Naive thymus-derived CD4-positive, alpha-beta T cell (primary cell): ENCODE measurements at regions not wholly inside any gene's neighbourhood (a gene's known extent, or its start where the extent isn't known, plus 50 kb on each side); places are given as distances from the start of the nearest gene placed in this dataset.

Experiments used
- ATAC-seq: fragments of 150-1000 bp; cut with Tn5 transposase; 2 replicates; pipeline ENCODE4 v1.10.0; 2021; ENCODE audit warnings: mild to moderate bottlenecking, moderate library complexity
- CTCF ChIA-PET: fragments of 350-600 bp; sonication (Branson Sonifier 250); formaldehyde crosslinking; loops from one replicate; lab custom pipeline; 2021; ENCODE audit warnings: antibody characterized with exemption; lab: Charles Lee
- POLR2A ChIA-PET: fragments of 350-600 bp; sonication (Branson Sonifier 250); formaldehyde crosslinking; loops from one replicate; lab custom pipeline; 2021; ENCODE audit warnings: antibody characterized with exemption, inconsistent platforms; lab: Charles Lee
- DNase-seq, 9 donors: peaks; one replicate each; pipeline versions ENCODE4 v3.0.0 to v3.0.0-alpha.2; 2020 to 2022; ENCODE audit warnings: mixed read lengths in 1 of 9
- H3K27ac ChIP-seq: one replicate; pipeline ENCODE4 v1.7.0; 2013; ENCODE audit warnings: mild to moderate bottlenecking, low read depth, low read length, moderate library complexity
- H3K27me3 ChIP-seq, 2 donors: one replicate each; pipeline ENCODE4 v1.7.0; 2013; ENCODE audit warnings: low read length in 2 of 2, mild to moderate bottlenecking in 2 of 2, moderate library complexity in 2 of 2; ENCODE audit not compliant: control insufficient read depth in 2 of 2, insufficient read depth in 2 of 2
- H3K36me3 ChIP-seq, 3 experiments: 1 replicate in 2 of 3; 2 replicates in 1 of 3; pipeline ENCODE4 v1.7.0; 2013; ENCODE audit warnings: low read length in 3 of 3, mild to moderate bottlenecking in 3 of 3, moderate library complexity in 1 of 3; ENCODE audit not compliant: insufficient read depth in 3 of 3, control insufficient read depth in 2 of 3
- H3K4me1 ChIP-seq, 2 donors: one replicate each; pipeline ENCODE4 v1.7.0; 2013; ENCODE audit warnings: low read length in 2 of 2, mild to moderate bottlenecking in 2 of 2, moderate library complexity in 1 of 2; ENCODE audit not compliant: control insufficient read depth in 2 of 2, insufficient read depth in 2 of 2
- H3K4me3 ChIP-seq: 2 replicates; pipeline ENCODE4 v1.7.0; 2013; ENCODE audit warnings: mild to moderate bottlenecking, low read length
- H3K9me3 ChIP-seq, 3 experiments: 1 replicate in 2 of 3; 2 replicates in 1 of 3; pipeline ENCODE4 v1.7.0; 2013; ENCODE audit warnings: low read length in 3 of 3; ENCODE audit not compliant: control insufficient read depth in 2 of 3
- H3K27ac Mint-ChIP-seq, 9 donors: one replicate each; pipeline ENCODE4 v1.8.0; 2020 to 2022; ENCODE audit warnings: mixed read lengths in 9 of 9, mild to moderate bottlenecking in 8 of 9, moderate library complexity in 5 of 9, inconsistent platforms in 2 of 9
- H3K27me3 Mint-ChIP-seq, 5 donors: one replicate each; pipeline ENCODE4 v1.8.0; 2021 to 2022; ENCODE audit warnings: mixed read lengths in 5 of 5, mild to moderate bottlenecking in 1 of 5
- H3K36me3 Mint-ChIP-seq, 5 donors: one replicate each; pipeline ENCODE4 v1.8.0; 2020 to 2022; ENCODE audit warnings: mixed read lengths in 5 of 5, mild to moderate bottlenecking in 3 of 5, inconsistent platforms in 1 of 5
- H3K4me1 Mint-ChIP-seq, 7 donors: one replicate each; pipeline ENCODE4 v1.8.0; 2020 to 2022; ENCODE audit warnings: mixed read lengths in 7 of 7, mild to moderate bottlenecking in 3 of 7, inconsistent platforms in 1 of 7
- H3K4me3 Mint-ChIP-seq, 10 donors: one replicate each; pipeline ENCODE4 v1.8.0; 2020 to 2022; ENCODE audit warnings: mild to moderate bottlenecking in 10 of 10, mixed read lengths in 10 of 10, moderate library complexity in 6 of 10, inconsistent platforms in 2 of 10
- H3K9me3 Mint-ChIP-seq, 11 donors: one replicate each; pipeline ENCODE4 v1.8.0; 2020 to 2022; ENCODE audit warnings: mixed read lengths in 11 of 11, mild to moderate bottlenecking in 4 of 11, inconsistent platforms in 1 of 11, moderate library complexity in 1 of 11
- intact Hi-C, 2 donors: fragments of 100-400 bp; cut with micrococcal nuclease; formaldehyde crosslinking; loops; one replicate each; pipeline ENCODE4 v1.15.1; 2023

- POLR2A ChIA-PET, result no interaction called here
- H3K27ac Mint-ChIP-seq, result no peak overlapping the region
- peaks cover 0 to 12% (median 0%) of the 10 kb centered on the region in 5 donors for H3K27me3 Mint-ChIP-seq
- ATAC-seq (no peak), DNase-seq (no peak)
- Histone ChIP-seq H3K36me3 (no peaks in the 10 kb centered on the region), H3K27me3 (no peaks in the 10 kb centered on the region), H3K4me1 (no peaks in the 10 kb centered on the region), H3K4me3 (no peak overlapping the region), H3K9me3 (peaks cover 0 to 9% (median 0%) of the 10 kb centered on the region in 3 experiments), H3K27ac (no peak overlapping the region)
- CTCF ChIA-PET, result no interaction called here
- H3K4me1 Mint-ChIP-seq, result no peaks in the 10 kb centered on the region
- intact Hi-C loops, result no loop called here
- no peak overlapping the region for H3K4me3 Mint-ChIP-seq
- H3K9me3 Mint-ChIP-seq, result peaks cover 10 to 35% (median 24%) of the 10 kb centered on the region in 11 donors
- H3K36me3 Mint-ChIP-seq, result no peaks in the 10 kb centered on the region
These were observed 828.3 kb upstream of the TMEM132C start for GRCh38 chr12:127438512-127439244.

GRCh38 chr12:127445581-127446139 lies 821.3 kb upstream of the TMEM132C start:
- H3K27ac Mint-ChIP-seq, result no peak overlapping the region
- H3K27ac ChIP-seq, result no peak overlapping the region
- H3K4me3 Mint-ChIP-seq, result no peak overlapping the region
- CTCF ChIA-PET, result no interaction called here
- H3K27me3 Mint-ChIP-seq, result peaks cover 0 to 8% (median 0%) of the 10 kb centered on the region in 5 donors
- no peaks in the 10 kb centered on the region for H3K9me3 ChIP-seq
- H3K4me1 ChIP-seq, result no peaks in the 10 kb centered on the region
- H3K4me1 Mint-ChIP-seq, result no peaks in the 10 kb centered on the region
- no peaks in the 10 kb centered on the region for H3K36me3 ChIP-seq
- H3K27me3 ChIP-seq, result no peaks in the 10 kb centered on the region
- peaks cover 4 to 28% (median 13%) of the 10 kb centered on the region in 11 donors for H3K9me3 Mint-ChIP-seq
- intact Hi-C loops, result no loop called here
- H3K36me3 Mint-ChIP-seq, result no peaks in the 10 kb centered on the region
- POLR2A ChIA-PET, result no interaction called here
- ATAC-seq (no peak), DNase-seq (no peak)
- H3K4me3 ChIP-seq, result no peak overlapping the region

DNA sequence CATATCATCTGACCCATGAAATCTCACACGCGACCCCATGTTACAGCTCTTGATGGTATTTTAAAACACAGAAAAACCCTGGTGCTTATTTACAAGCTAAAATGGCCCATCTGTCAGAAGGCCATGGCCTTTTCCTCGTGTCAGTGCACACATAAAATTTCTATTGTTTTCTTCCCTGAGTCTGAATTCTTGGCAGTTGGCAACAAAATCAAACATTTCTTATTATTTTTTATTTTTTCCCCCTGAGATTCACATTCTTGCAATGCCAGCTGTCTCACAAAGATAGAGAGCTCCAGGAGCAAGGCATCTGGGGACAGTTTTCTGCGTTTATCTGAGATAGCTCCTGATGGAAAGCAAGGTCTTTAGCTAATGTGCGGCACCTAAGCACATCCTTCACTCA lies 818.1 kb upstream of the TMEM132C start:
- H3K9me3 Mint-ChIP-seq, result peaks cover under 1 to 11% (median 5%) of the 10 kb centered on the region in 11 donors
- H3K9me3 ChIP-seq, result no peaks in the 10 kb centered on the region
- intact Hi-C loops, result no loop called here
- no peaks in the 10 kb centered on the region for H3K4me1 Mint-ChIP-seq
- H3K27me3 ChIP-seq, result no peaks in the 10 kb centered on the region
- no peak overlapping the region for H3K27ac ChIP-seq
- ChIA-PET CTCF (no interaction called here), POLR2A (no interaction called here)
- H3K36me3 Mint-ChIP-seq, result no peaks in the 10 kb centered on the region
- peaks cover 4 to 21% (median 9%) of the 10 kb centered on the region in 5 donors for H3K27me3 Mint-ChIP-seq
- DNase-seq, result no peak
- no peak overlapping the region for H3K27ac Mint-ChIP-seq
- ATAC-seq, result no peak
- H3K4me1 ChIP-seq, result no peaks in the 10 kb centered on the region
- H3K4me3 Mint-ChIP-seq, result no peak overlapping the region
- no peaks in the 10 kb centered on the region for H3K36me3 ChIP-seq
- H3K4me3 ChIP-seq, result no peak overlapping the region

DNA sequence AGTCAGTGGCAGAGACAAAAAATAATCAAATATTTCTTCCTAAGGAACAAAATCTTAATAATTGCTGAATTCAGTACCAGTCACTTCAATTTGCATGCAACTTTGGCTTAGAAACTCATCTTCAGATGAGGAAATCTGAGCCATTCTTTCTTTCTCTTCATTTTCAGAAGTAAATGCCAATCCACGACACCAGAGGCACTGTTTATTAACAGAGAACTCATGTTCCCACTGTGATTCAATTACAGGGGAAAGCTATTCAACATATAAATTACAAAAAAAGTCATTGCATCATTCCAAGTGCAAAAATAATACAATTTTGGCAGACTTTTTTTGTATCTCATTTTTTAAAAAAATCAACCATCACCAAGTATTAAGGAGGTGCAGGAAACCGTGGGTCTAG lies 816.1 kb upstream of the TMEM132C start:
- no peaks in the 10 kb centered on the region for H3K4me1 Mint-ChIP-seq
- intact Hi-C loops, result no loop called here
- no peak overlapping the region for H3K4me3 ChIP-seq
- H3K9me3 ChIP-seq, result no peaks in the 10 kb centered on the region
- H3K4me1 ChIP-seq, result no peaks in the 10 kb centered on the region
- H3K27me3 Mint-ChIP-seq, result peaks cover 16 to 34% (median 21%) of the 10 kb centered on the region in 5 donors
- no peaks in the 10 kb centered on the region for H3K27me3 ChIP-seq
- CTCF ChIA-PET, result no interaction called here
- peaks cover 0 to 13% (median 5%) of the 10 kb centered on the region in 11 donors for H3K9me3 Mint-ChIP-seq
- H3K27ac Mint-ChIP-seq, result no peak overlapping the region
- DNase-seq (no peak), ATAC-seq (no peak)
- no peak overlapping the region for H3K27ac ChIP-seq
- H3K4me3 Mint-ChIP-seq, result no peak overlapping the region
- POLR2A ChIA-PET, result no interaction called here
- no peaks in the 10 kb centered on the region for H3K36me3 ChIP-seq
- H3K36me3 Mint-ChIP-seq, result peaks cover 0 to 5% (median 0%) of the 10 kb centered on the region in 5 donors

DNA sequence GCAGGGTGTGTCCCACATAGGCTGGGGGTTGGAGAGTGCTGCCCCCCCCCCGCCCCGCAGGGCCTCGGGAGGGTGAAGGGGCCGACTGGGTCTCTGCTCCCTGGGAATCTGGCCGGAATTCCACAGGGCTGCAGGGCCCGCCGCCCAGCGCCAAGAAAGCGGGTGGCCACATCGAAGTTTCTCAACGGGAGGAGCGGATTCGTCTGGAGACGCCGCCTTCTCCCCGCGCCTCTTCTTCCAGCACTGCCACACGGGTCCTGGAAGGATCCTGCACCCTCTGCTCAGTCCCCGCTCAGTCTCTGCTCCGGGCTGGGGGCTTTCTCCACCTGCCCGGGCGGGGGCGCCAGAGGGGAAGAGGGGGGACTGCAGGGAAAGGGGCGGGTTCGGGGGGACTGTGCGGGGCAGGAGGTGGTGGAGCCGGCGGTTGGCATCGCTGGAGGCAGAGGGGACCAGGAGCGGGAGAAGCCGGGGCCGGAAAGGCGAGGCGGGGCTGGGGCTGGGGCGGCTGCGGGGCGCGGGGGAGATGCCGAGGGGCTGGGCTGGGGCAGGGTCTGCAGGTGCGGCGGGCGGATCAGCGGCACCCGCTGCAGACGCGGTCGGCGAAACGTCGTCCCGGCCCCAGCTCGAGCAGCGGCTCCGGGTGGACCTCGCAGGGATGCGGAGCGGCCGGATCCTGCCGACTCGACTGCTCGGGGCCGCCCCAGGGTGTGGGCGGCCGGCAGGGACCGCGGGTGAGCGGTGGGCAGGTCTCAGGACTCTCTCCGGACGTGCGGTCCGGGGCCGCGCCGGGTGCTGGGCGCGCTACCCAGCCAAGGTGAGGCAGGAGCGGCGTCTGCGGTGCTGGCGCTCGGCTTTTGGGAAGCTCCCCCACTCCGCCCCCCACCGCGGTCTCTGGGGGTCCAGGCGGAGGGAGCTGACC lies 811.4 kb upstream of the TMEM132C start:
- no peak overlapping the region for H3K27ac ChIP-seq
- Mint-ChIP-seq H3K27me3 (peaks cover 30 to 50% (median 46%) of the 10 kb centered on the region in 5 donors), H3K4me1 (no peaks in the 10 kb centered on the region), H3K27ac (no peak overlapping the region), H3K9me3 (peaks cover 0 to 15% (median 5%) of the 10 kb centered on the region in 11 donors), H3K4me3 (no peak overlapping the region), H3K36me3 (peaks cover 0 to 5% (median 0%) of the 10 kb centered on the region in 5 donors)
- no peaks in the 10 kb centered on the region for H3K36me3 ChIP-seq
- no peaks in the 10 kb centered on the region for H3K4me1 ChIP-seq
- CTCF ChIA-PET, result no interaction called here
- H3K9me3 ChIP-seq, result no peaks in the 10 kb centered on the region
- H3K4me3 ChIP-seq, result no peak overlapping the region
- POLR2A ChIA-PET, result no interaction called here
- DNase-seq (no peak), ATAC-seq (no peak)
- H3K27me3 ChIP-seq, result no peaks in the 10 kb centered on the region
- intact Hi-C loops, result no loop called here

- Histone ChIP-seq H3K9me3 (no peaks in the 10 kb centered on the region), H3K27me3 (no peaks in the 10 kb centered on the region), H3K4me1 (no peaks in the 10 kb centered on the region), H3K27ac (no peak overlapping the region), H3K36me3 (no peaks in the 10 kb centered on the region), H3K4me3 (no peak overlapping the region)
- Mint-ChIP-seq H3K36me3 (peaks cover 0 to 5% (median 0%) of the 10 kb centered on the region in 5 donors), H3K9me3 (peaks cover 0 to 15% (median 4%) of the 10 kb centered on the region in 11 donors), H3K27me3 (peaks cover 27 to 47% (median 43%) of the 10 kb centered on the region in 5 donors), H3K4me3 (no peak overlapping the region), H3K27ac (no peak overlapping the region), H3K4me1 (no peaks in the 10 kb centered on the region)
- CTCF ChIA-PET, result no interaction called here
- ATAC-seq (no peak), DNase-seq (no peak)
- POLR2A ChIA-PET, result no interaction called here
- intact Hi-C loops, result no loop called here
These were observed 809.2 kb upstream of the TMEM132C start for GRCh38 chr12:127457726-127458125.
